ENCODE measurements at regions not wholly inside any gene's neighbourhood (a gene's known extent, or its start where the extent isn't known, plus 50 kb on each side); places are given as distances from the start of the nearest gene placed in this dataset.
"Not testable (repeated sequence)": the region's sequence is repeated elsewhere in the genome, so short reads cannot be mapped to it uniquely, and the experiment has no call there.

- no peak for ATAC-seq (replicated peaks)
- Mint-ChIP-seq H3K27ac (no peak overlapping the region), H3K27me3 (no peaks in the 10 kb centered on the region), H3K4me1 (peaks cover 5% of the 10 kb centered on the region), H3K36me3 (ENCODE audit: low read depth) (no peaks in the 10 kb centered on the region), H3K4me3 (no peak overlapping the region), H3K9me3 (peaks cover 3% of the 10 kb centered on the region)
These were observed 125.6 kb upstream of the CDC42EP3 start for GRCh38 chr2:37797081-37797480.

GRCh38 chr2:37798315-37799005 is 126.6 kb upstream of the RMDN2 start:
- H3K27me3 Mint-ChIP-seq = no peaks in the 10 kb centered on the region
- no peaks in the 10 kb centered on the region for H3K36me3 Mint-ChIP-seq (ENCODE audit: low read depth)
- H3K27ac Mint-ChIP-seq = no peak overlapping the region
- H3K9me3 Mint-ChIP-seq = peaks cover 3% of the 10 kb centered on the region
- peaks cover 5% of the 10 kb centered on the region for H3K4me1 Mint-ChIP-seq
- no peak for ATAC-seq (replicated peaks)
- H3K4me3 Mint-ChIP-seq = no peak overlapping the region

GRCh38 chr2:37800176-37800858 is 124.8 kb upstream of the RMDN2 start:
- Mint-ChIP-seq H3K36me3 (ENCODE audit: low read depth) (no peaks in the 10 kb centered on the region), H3K27me3 (no peaks in the 10 kb centered on the region), H3K9me3 (no peaks in the 10 kb centered on the region), H3K27ac (no peak overlapping the region), H3K4me3 (no peak overlapping the region), H3K4me1 (no peaks in the 10 kb centered on the region)
- no peak for ATAC-seq (replicated peaks)

GRCh38 chr2:37802211-37802752 is 122.8 kb upstream of the RMDN2 start:
- H3K36me3 Mint-ChIP-seq (ENCODE audit: low read depth) = no peaks in the 10 kb centered on the region
- peaks cover 6% of the 10 kb centered on the region for H3K9me3 Mint-ChIP-seq
- H3K27ac Mint-ChIP-seq = no peak overlapping the region
- H3K4me1 Mint-ChIP-seq = no peaks in the 10 kb centered on the region
- H3K4me3 Mint-ChIP-seq = no peak overlapping the region
- no peaks in the 10 kb centered on the region for H3K27me3 Mint-ChIP-seq
- no peak for ATAC-seq (replicated peaks)

- no peaks in the 10 kb centered on the region for H3K27me3 Mint-ChIP-seq
- ATAC-seq (replicated peaks) = no peak
- no peaks in the 10 kb centered on the region for H3K4me1 Mint-ChIP-seq
- no peak overlapping the region for H3K27ac Mint-ChIP-seq
- no peak overlapping the region for H3K4me3 Mint-ChIP-seq
- peaks cover 11% of the 10 kb centered on the region for H3K9me3 Mint-ChIP-seq
- H3K36me3 Mint-ChIP-seq (ENCODE audit: low read depth) = no peaks in the 10 kb centered on the region
These were observed 122.1 kb upstream of the RMDN2 start for GRCh38 chr2:37802899-37803379.

- not testable (repeated sequence) for ATAC-seq (replicated peaks); H3K36me3 Mint-ChIP-seq (ENCODE audit: low read depth); H3K4me3 Mint-ChIP-seq; H3K27me3 Mint-ChIP-seq; H3K27ac Mint-ChIP-seq; H3K4me1 Mint-ChIP-seq
- H3K9me3 Mint-ChIP-seq = peaks cover 11% of the 10 kb centered on the region
These were observed 119.1 kb upstream of the RMDN2 start for GRCh38 chr2:37806004-37806403.

- Mint-ChIP-seq H3K4me1 (no peaks in the 10 kb centered on the region), H3K36me3 (ENCODE audit: low read depth) (no peaks in the 10 kb centered on the region), H3K4me3 (no peak overlapping the region), H3K9me3 (peaks cover 11% of the 10 kb centered on the region), H3K27me3 (no peaks in the 10 kb centered on the region), H3K27ac (no peak overlapping the region)
- ATAC-seq (replicated peaks) = no peak
These were observed 115.6 kb upstream of the RMDN2 start for GRCh38 chr2:37809525-37809924.

GRCh38 chr2:37809931-37810570 is 115.0 kb upstream of the RMDN2 start:
- Mint-ChIP-seq H3K9me3 (peaks cover 11% of the 10 kb centered on the region), H3K27ac (no peak overlapping the region), H3K27me3 (no peaks in the 10 kb centered on the region), H3K36me3 (ENCODE audit: low read depth) (no peaks in the 10 kb centered on the region), H3K4me3 (no peak overlapping the region), H3K4me1 (no peaks in the 10 kb centered on the region)
- ATAC-seq (replicated peaks) = no peak

- Mint-ChIP-seq H3K4me1 (no peaks in the 10 kb centered on the region), H3K4me3 (no peak overlapping the region), H3K27ac (no peak overlapping the region), H3K36me3 (ENCODE audit: low read depth) (no peaks in the 10 kb centered on the region), H3K27me3 (no peaks in the 10 kb centered on the region), H3K9me3 (peaks cover 4% of the 10 kb centered on the region)
- ATAC-seq (replicated peaks) = no peak
These were observed 112.7 kb upstream of the RMDN2 start for GRCh38 chr2:37812414-37812813.

- Mint-ChIP-seq H3K4me3 (no peak overlapping the region), H3K27me3 (no peaks in the 10 kb centered on the region), H3K9me3 (no peaks in the 10 kb centered on the region), H3K27ac (no peak overlapping the region), H3K4me1 (no peaks in the 10 kb centered on the region), H3K36me3 (ENCODE audit: low read depth) (no peaks in the 10 kb centered on the region)
- ATAC-seq (replicated peaks) = no peak
These were observed 112.0 kb upstream of the RMDN2 start for GRCh38 chr2:37812941-37813730.

- Mint-ChIP-seq H3K9me3 (peaks cover 4% of the 10 kb centered on the region), H3K36me3 (ENCODE audit: low read depth) (no peaks in the 10 kb centered on the region), H3K4me3 (no peak overlapping the region), H3K4me1 (peaks cover 5% of the 10 kb centered on the region), H3K27ac (no peak overlapping the region), H3K27me3 (no peaks in the 10 kb centered on the region)
- ATAC-seq (replicated peaks) = no peak
These were observed 109.1 kb upstream of the RMDN2 start for GRCh38 chr2:37816036-37816435.

GRCh38 chr2:37816686-37817085 is 108.4 kb upstream of the RMDN2 start:
- Mint-ChIP-seq H3K9me3 (peaks cover 4% of the 10 kb centered on the region), H3K36me3 (ENCODE audit: low read depth) (no peaks in the 10 kb centered on the region), H3K4me3 (no peak overlapping the region), H3K27ac (no peak overlapping the region), H3K27me3 (no peaks in the 10 kb centered on the region), H3K4me1 (peaks cover 5% of the 10 kb centered on the region)
- ATAC-seq (replicated peaks) = no peak

- peaks cover 5% of the 10 kb centered on the region for H3K4me1 Mint-ChIP-seq
- no peak overlapping the region for H3K4me3 Mint-ChIP-seq
- ATAC-seq (replicated peaks) = no peak
- H3K27me3 Mint-ChIP-seq = no peaks in the 10 kb centered on the region
- H3K36me3 Mint-ChIP-seq (ENCODE audit: low read depth) = no peaks in the 10 kb centered on the region
- H3K9me3 Mint-ChIP-seq = peaks cover 4% of the 10 kb centered on the region
- no peak overlapping the region for H3K27ac Mint-ChIP-seq
These were observed 105.9 kb upstream of the RMDN2 start for GRCh38 chr2:37819186-37819585.

- peaks cover 4% of the 10 kb centered on the region for H3K9me3 Mint-ChIP-seq
- no peaks in the 10 kb centered on the region for H3K27me3 Mint-ChIP-seq
- peaks cover 5% of the 10 kb centered on the region for H3K4me1 Mint-ChIP-seq
- H3K4me3 Mint-ChIP-seq = no peak overlapping the region
- H3K27ac Mint-ChIP-seq = no peak overlapping the region
- ATAC-seq (replicated peaks) = peak; percentile 29
- no peaks in the 10 kb centered on the region for H3K36me3 Mint-ChIP-seq (ENCODE audit: low read depth)
These were observed 104.6 kb upstream of the RMDN2 start for GRCh38 chr2:37820471-37820986.

All from activated T-helper 17 cell treated with anti-CD3 and anti-CD28 coated beads, Interleukin-2, amount 50 U/mL, for 72 hours (primary cell).